Suprapubic skin (tissue), 3 donors: ENCODE measurements at regions not wholly inside any gene's neighbourhood (a gene's known extent, or its start where the extent isn't known, plus 50 kb on each side); places are given as distances from the start of the nearest gene placed in this dataset.

Experiments
- EP300 ChIP-seq: sonication (generic); formaldehyde crosslinking; IDR thresholded peaks from one replicate; pipeline ENCODE4 v1.6.1; 2017; ENCODE audit warnings: antibody characterized with exemption
- POLR2A ChIP-seq, 2 donors: fragments of 450-650 bp; IDR thresholded peaks; one replicate each; pipeline ENCODE4 v1.6.1; 2017; ENCODE audit warnings: antibody characterized with exemption in 2 of 2, mild to moderate bottlenecking in 2 of 2, moderate library complexity in 2 of 2
- TF ChIP-seq, protein P1 (sequence below), 2 donors: fragments of 200-600 bp in 1 of 2; fragments of 450-650 bp in 1 of 2; sonication (generic) in 1 of 2; IDR thresholded peaks; one replicate each; pipeline ENCODE4 v1.5.1; 2016 to 2019; ENCODE audit warnings: antibody characterized with exemption in 2 of 2, mild to moderate bottlenecking in 1 of 2, moderate library complexity in 1 of 2

DNA sequence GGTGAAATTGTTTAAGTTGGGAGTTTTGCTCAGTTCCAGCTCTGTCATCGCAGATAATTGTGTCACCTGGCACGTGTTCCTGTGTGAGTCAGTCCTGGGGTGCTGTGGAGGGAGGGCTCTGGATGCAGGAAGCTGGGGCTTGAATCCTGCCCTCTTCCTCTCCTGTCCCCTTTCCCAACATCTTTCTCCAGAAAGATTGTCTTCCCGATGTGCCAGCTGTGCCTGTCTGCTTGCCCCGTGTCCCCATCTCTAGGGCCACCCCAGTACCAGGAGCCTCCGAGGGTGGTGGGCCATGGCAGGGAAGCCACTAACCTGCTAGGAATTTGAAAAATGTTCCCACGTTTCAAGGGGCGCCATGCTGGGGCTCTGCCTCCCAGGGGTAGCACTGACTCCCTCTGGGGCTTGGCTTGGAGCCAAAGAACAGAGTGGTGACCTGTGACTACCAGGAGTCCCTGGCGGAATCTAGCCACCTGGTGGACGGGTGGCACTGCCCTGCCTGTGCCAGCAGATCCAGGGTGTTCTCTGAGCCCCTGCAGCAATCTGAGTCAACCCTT is 198.1 kb downstream of the ENGASE start:
- no peak for TF ChIP-seq POLR2A (IDR thresholded peaks at IDR 0.05)
- TF ChIP-seq EP300: no peak
- TF ChIP-seq, protein P1, sequence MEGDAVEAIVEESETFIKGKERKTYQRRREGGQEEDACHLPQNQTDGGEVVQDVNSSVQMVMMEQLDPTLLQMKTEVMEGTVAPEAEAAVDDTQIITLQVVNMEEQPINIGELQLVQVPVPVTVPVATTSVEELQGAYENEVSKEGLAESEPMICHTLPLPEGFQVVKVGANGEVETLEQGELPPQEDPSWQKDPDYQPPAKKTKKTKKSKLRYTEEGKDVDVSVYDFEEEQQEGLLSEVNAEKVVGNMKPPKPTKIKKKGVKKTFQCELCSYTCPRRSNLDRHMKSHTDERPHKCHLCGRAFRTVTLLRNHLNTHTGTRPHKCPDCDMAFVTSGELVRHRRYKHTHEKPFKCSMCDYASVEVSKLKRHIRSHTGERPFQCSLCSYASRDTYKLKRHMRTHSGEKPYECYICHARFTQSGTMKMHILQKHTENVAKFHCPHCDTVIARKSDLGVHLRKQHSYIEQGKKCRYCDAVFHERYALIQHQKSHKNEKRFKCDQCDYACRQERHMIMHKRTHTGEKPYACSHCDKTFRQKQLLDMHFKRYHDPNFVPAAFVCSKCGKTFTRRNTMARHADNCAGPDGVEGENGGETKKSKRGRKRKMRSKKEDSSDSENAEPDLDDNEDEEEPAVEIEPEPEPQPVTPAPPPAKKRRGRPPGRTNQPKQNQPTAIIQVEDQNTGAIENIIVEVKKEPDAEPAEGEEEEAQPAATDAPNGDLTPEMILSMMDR (IDR thresholded peaks at IDR 0.05): no peak
